Ishikawa (cell line): ENCODE measurements at regions not wholly inside any gene's neighbourhood (a gene's known extent, or its start where the extent isn't known, plus 50 kb on each side); places are given as distances from the start of the nearest gene placed in this dataset.

ENCODE experiments used
- CEBPB ChIP-seq: IDR thresholded peaks from 2 replicates; pipeline ENCODE4 v1.6.1; 2012
- CREB1 ChIP-seq: IDR thresholded peaks from 2 replicates; pipeline ENCODE4 v1.6.1; 2012; ENCODE audit warnings: low read depth
- EGR1 ChIP-seq: IDR thresholded peaks from 2 replicates; pipeline ENCODE4 v1.6.1; 2012
- EP300 ChIP-seq: IDR thresholded peaks from 2 replicates; pipeline ENCODE4 v1.6.1; 2012; ENCODE audit warnings: borderline replicate concordance
- FOXM1 ChIP-seq: IDR thresholded peaks from 2 replicates; pipeline ENCODE4 v1.6.1; 2012; ENCODE audit warnings: low read depth, borderline replicate concordance
- MAX ChIP-seq: IDR thresholded peaks from 2 replicates; pipeline ENCODE4 v1.6.1; 2012
- NFIC ChIP-seq: IDR thresholded peaks from 2 replicates; pipeline ENCODE4 v1.6.1; 2012
- RAD21 ChIP-seq: IDR thresholded peaks from 2 replicates; pipeline ENCODE4 v1.6.1; 2012; ENCODE audit warnings: low read depth
- TAF1 ChIP-seq: IDR thresholded peaks from 2 replicates; pipeline ENCODE4 v1.6.1; 2012; ENCODE audit warnings: low read depth, mild to moderate bottlenecking
- TCF12 ChIP-seq: IDR thresholded peaks from 2 replicates; pipeline ENCODE4 v1.6.1; 2012; ENCODE audit warnings: low read depth
- TEAD4 ChIP-seq: IDR thresholded peaks from 2 replicates; pipeline ENCODE4 v1.6.1; 2012
- YY1 ChIP-seq: IDR thresholded peaks from 2 replicates; pipeline ENCODE4 v1.6.1; 2012; ENCODE audit warnings: low read depth
- ZBTB7A ChIP-seq: IDR thresholded peaks from 2 replicates; pipeline ENCODE4 v1.6.1; 2012; ENCODE audit warnings: low read depth
- TF ChIP-seq, protein P1 (sequence below): IDR thresholded peaks from 2 replicates; pipeline ENCODE4 v1.6.1; 2012
- TF ChIP-seq, protein P2 (sequence below): IDR thresholded peaks from 2 replicates; pipeline ENCODE4 v1.6.1; 2012; ENCODE audit warnings: low read depth, mild to moderate bottlenecking

DNA sequence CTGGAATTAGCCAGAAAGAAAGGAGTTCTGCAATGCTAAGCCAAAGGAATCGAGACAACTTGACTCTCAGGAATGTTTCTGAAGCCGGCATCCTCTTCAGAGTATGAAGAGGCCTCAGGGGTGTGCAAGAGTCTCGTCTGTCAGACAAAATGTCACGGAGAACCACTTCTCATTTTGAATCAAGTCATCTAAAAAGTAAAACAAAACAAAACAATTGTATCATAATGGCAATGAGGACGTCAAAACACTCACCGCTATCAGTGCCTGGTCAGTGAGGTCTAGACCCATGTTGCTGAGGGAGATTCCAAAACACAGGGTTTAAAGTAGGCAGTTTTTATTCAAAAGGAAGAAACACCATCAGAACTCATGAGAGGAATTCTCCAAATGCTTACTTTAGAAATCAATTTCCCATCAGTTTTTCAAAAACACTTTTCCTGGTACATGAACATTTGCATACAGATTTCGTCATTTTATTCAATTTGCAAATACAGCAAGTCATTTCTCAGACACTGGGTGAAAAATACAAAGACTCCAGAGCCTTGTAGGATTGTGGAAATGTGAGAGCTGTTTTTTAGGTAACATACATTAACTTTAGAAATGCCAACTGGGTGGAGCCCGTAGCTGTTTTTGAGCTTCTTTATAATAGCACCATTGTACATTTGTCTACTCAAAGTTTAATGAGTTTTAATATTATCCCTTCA lies 89.5 kb upstream of the MAP3K1 start:
- TF ChIP-seq TAF1 = no peak

GRCh38 chr5:56722317-56722716 lies 93.0 kb upstream of the MAP3K1 start:
- no peak for TF ChIP-seq ZBTB7A
- no peak for TF ChIP-seq CEBPB
- no peak for TF ChIP-seq TCF12
- no peak for TF ChIP-seq TAF1
- TF ChIP-seq, protein P1, sequence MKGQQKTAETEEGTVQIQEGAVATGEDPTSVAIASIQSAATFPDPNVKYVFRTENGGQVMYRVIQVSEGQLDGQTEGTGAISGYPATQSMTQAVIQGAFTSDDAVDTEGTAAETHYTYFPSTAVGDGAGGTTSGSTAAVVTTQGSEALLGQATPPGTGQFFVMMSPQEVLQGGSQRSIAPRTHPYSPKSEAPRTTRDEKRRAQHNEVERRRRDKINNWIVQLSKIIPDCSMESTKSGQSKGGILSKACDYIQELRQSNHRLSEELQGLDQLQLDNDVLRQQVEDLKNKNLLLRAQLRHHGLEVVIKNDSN = no peak
- TF ChIP-seq MAX = no peak
- no peak for TF ChIP-seq CREB1
- no peak for TF ChIP-seq EGR1
- no peak for TF ChIP-seq EP300
- TF ChIP-seq TEAD4 = no peak
- TF ChIP-seq, protein P2, sequence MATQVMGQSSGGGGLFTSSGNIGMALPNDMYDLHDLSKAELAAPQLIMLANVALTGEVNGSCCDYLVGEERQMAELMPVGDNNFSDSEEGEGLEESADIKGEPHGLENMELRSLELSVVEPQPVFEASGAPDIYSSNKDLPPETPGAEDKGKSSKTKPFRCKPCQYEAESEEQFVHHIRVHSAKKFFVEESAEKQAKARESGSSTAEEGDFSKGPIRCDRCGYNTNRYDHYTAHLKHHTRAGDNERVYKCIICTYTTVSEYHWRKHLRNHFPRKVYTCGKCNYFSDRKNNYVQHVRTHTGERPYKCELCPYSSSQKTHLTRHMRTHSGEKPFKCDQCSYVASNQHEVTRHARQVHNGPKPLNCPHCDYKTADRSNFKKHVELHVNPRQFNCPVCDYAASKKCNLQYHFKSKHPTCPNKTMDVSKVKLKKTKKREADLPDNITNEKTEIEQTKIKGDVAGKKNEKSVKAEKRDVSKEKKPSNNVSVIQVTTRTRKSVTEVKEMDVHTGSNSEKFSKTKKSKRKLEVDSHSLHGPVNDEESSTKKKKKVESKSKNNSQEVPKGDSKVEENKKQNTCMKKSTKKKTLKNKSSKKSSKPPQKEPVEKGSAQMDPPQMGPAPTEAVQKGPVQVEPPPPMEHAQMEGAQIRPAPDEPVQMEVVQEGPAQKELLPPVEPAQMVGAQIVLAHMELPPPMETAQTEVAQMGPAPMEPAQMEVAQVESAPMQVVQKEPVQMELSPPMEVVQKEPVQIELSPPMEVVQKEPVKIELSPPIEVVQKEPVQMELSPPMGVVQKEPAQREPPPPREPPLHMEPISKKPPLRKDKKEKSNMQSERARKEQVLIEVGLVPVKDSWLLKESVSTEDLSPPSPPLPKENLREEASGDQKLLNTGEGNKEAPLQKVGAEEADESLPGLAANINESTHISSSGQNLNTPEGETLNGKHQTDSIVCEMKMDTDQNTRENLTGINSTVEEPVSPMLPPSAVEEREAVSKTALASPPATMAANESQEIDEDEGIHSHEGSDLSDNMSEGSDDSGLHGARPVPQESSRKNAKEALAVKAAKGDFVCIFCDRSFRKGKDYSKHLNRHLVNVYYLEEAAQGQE = no peak
- no peak for TF ChIP-seq RAD21
- TF ChIP-seq NFIC = no peak
- no peak for TF ChIP-seq YY1
- TF ChIP-seq FOXM1 = no peak

DNA sequence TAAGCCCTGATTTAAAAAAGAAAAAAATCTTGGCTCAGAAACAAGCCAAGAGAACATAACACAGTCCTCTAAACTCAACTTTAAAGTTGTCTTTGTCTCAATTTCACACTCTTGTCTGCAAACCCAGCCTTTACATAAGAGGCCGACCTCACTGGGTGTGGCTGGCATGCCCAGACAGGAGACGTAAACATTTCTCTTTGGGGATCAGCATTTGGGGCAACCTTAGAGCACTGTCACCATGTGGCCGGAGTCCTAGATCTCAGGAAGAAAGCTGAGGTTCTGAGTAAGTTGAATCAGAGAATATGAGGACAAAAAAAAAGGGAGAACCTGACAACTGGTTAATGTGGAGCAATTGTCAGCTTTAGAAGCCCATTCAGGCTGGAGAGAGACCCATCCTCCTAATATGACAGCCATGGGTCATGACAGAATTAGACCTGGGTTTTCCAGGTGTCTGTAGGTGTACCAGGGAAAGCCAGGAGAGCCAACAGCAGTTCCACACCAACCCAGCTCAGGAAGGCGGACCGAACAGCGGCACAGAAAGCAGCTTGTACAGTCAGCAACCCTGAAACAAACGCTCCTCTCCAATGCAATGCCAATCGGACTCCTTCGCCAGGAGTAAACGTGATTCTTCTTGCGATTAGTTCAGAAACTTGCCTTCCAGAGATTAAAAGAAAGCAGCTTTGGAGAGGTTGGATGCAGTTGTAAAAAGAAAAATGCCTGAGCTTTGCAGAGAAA lies 97.9 kb upstream of the MAP3K1 start:
- TF ChIP-seq TCF12 (no peak), RAD21 (no peak), ZBTB7A (no peak), TAF1 (no peak), FOXM1 (no peak), EP300 (no peak), MAX (no peak), NFIC (no peak), CEBPB (no peak), YY1 (no peak), CREB1 (no peak), TEAD4 (no peak), EGR1 (no peak)
- TF ChIP-seq, protein P1 = no peak
- TF ChIP-seq, protein P2 = no peak

- no peak for TF ChIP-seq TEAD4
- TF ChIP-seq, protein P2 = no peak
- TF ChIP-seq EGR1 = no peak
- no peak for TF ChIP-seq TCF12
- TF ChIP-seq CEBPB = no peak
- no peak for TF ChIP-seq ZBTB7A
- TF ChIP-seq MAX = no peak
- TF ChIP-seq, protein P1 = no peak
- no peak for TF ChIP-seq TAF1
- TF ChIP-seq RAD21 = no peak
- TF ChIP-seq FOXM1 = no peak
- TF ChIP-seq CREB1 = no peak
- no peak for TF ChIP-seq NFIC
- no peak for TF ChIP-seq YY1
- no peak for TF ChIP-seq EP300
These were observed 99.4 kb upstream of the MAP3K1 start for GRCh38 chr5:56715986-56716385.
